ENCODE measurements at regions not wholly inside any gene's neighbourhood (a gene's known extent, or its start where the extent isn't known, plus 50 kb on each side); places are given as distances from the start of the nearest gene placed in this dataset.

- TF ChIP-seq CTCF (conservative IDR thresholded peaks at IDR 0.05; ENCODE audit: low read length) (no peak), EZH2phosphoT487 (IDR thresholded peaks at IDR 0.05; ENCODE audit: borderline replicate concordance, low read depth, low read length) (no peak)
These were observed 270.3 kb upstream of the HABP2 start for GRCh38 chr10:113282564-113282963.
